ENCODE measurements at regions not wholly inside any gene's neighbourhood (a gene's known extent, or its start where the extent isn't known, plus 50 kb on each side); places are given as distances from the start of the nearest gene placed in this dataset.

- no peak for DNase-seq (ENCODE audit: low spot score in 2 of 2)
- Histone ChIP-seq H3K27ac (no peak overlapping the region), H3K4me3 (no peak overlapping the region), H3K27me3 (peaks cover 18% of the 10 kb centered on the region), H3K9me3 (no peaks in the 10 kb centered on the region), H3K4me1 (peaks cover 3% of the 10 kb centered on the region), H3K36me3 (no peaks in the 10 kb centered on the region)
- WGBS: 44% methylated on average over 4 of the region's 4 CpGs
- TF ChIP-seq EP300 (IDR thresholded peaks at IDR 0.05): no peak
- TF ChIP-seq POLR2A (IDR thresholded peaks at IDR 0.05): no peak
Measured at GRCh38 chr13:30038884-30039283, 188.5 kb upstream of the UBL3 start.

GRCh38 chr13:30037766-30038165, 187.3 kb upstream of the UBL3 start:
- H3K4me3 ChIP-seq: no peak overlapping the region
- no peak for TF ChIP-seq POLR2A (IDR thresholded peaks at IDR 0.05)
- no peak for TF ChIP-seq EP300 (IDR thresholded peaks at IDR 0.05)
- no peak for TF ChIP-seq CTCF (IDR thresholded peaks at IDR 0.05)
- TF ChIP-seq POLR2AphosphoS5 (IDR thresholded peaks at IDR 0.05): no peak
- no peaks in the 10 kb centered on the region for H3K36me3 ChIP-seq
- DNase-seq (ENCODE audit: low spot score in 2 of 2): no peak
- no peaks in the 10 kb centered on the region for H3K9me3 ChIP-seq
- H3K4me1 ChIP-seq: peaks cover 3% of the 10 kb centered on the region
- WGBS: 80% methylated on average over 4 of the region's 4 CpGs
- no peak overlapping the region for H3K27ac ChIP-seq
- peaks cover 18% of the 10 kb centered on the region for H3K27me3 ChIP-seq

GRCh38 chr13:30037306-30037705, 186.9 kb upstream of the UBL3 start:
- no peak for DNase-seq (ENCODE audit: low spot score in 2 of 2)
- H3K4me3 ChIP-seq: no peak overlapping the region
- no peaks in the 10 kb centered on the region for H3K9me3 ChIP-seq
- no peaks in the 10 kb centered on the region for H3K36me3 ChIP-seq
- WGBS: 65% methylated on average over 6 of the region's 6 CpGs
- no peak for TF ChIP-seq EP300 (IDR thresholded peaks at IDR 0.05)
- no peak for TF ChIP-seq POLR2A (IDR thresholded peaks at IDR 0.05)
- TF ChIP-seq POLR2AphosphoS5 (IDR thresholded peaks at IDR 0.05): no peak
- no peak for TF ChIP-seq CTCF (IDR thresholded peaks at IDR 0.05)
- H3K27me3 ChIP-seq: peaks cover 18% of the 10 kb centered on the region
- no peak overlapping the region for H3K27ac ChIP-seq
- peaks cover 6% of the 10 kb centered on the region for H3K4me1 ChIP-seq

DNA sequence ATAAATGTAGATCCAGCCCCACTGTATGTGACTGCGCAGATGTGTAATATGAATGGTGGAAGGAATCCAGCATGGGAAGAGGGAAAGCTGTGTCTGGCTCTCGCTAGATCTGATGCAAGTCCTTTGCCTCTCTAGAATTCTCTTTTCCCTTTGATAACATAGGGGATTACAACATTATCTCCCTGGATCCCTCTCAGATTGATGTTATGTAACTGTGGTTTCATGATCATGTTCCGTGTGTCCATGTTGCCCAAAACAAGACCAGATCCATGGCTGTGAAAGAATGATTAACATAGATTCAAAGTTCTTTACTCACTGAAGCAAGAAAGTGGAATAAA, 184.0 kb upstream of the UBL3 start:
- peak overlapping the region; percentile 44 for H3K27ac ChIP-seq
- H3K4me3 ChIP-seq: no peak overlapping the region
- peaks cover 6% of the 10 kb centered on the region for H3K4me1 ChIP-seq
- 62% methylated on average over 3 of the region's 3 CpGs for WGBS
- DNase-seq (ENCODE audit: low spot score in 2 of 2): peak in 1 of 2 donors; percentile 4
- H3K27me3 ChIP-seq: peaks cover 10% of the 10 kb centered on the region
- no peaks in the 10 kb centered on the region for H3K36me3 ChIP-seq
- TF ChIP-seq CTCF (IDR thresholded peaks at IDR 0.05): no peak
- no peak for TF ChIP-seq POLR2AphosphoS5 (IDR thresholded peaks at IDR 0.05)
- TF ChIP-seq POLR2A (IDR thresholded peaks at IDR 0.05): no peak
- TF ChIP-seq EP300 (IDR thresholded peaks at IDR 0.05): no peak
- H3K9me3 ChIP-seq: no peaks in the 10 kb centered on the region

GRCh38 chr13:30033681-30034457, 183.5 kb upstream of the UBL3 start:
- 65% methylated on average over 6 of the region's 6 CpGs for WGBS
- TF ChIP-seq POLR2AphosphoS5 (IDR thresholded peaks at IDR 0.05) (no peak), EP300 (IDR thresholded peaks at IDR 0.05) (no peak), POLR2A (IDR thresholded peaks at IDR 0.05) (no peak), CTCF (IDR thresholded peaks at IDR 0.05) (no peak)
- peaks cover 8% of the 10 kb centered on the region for H3K27me3 ChIP-seq
- H3K9me3 ChIP-seq: no peaks in the 10 kb centered on the region
- H3K27ac ChIP-seq: peak overlapping the region; percentile 63
- DNase-seq (ENCODE audit: low spot score in 2 of 2): no peak
- H3K4me1 ChIP-seq: peaks cover 6% of the 10 kb centered on the region
- no peak overlapping the region for H3K4me3 ChIP-seq
- H3K36me3 ChIP-seq: no peaks in the 10 kb centered on the region
